ENCODE measurements at regions not wholly inside any gene's neighbourhood (a gene's known extent, or its start where the extent isn't known, plus 50 kb on each side); places are given as distances from the start of the nearest gene placed in this dataset.

GRCh38 chr12:20142956-20143355 lies 225.4 kb upstream of the PDE3A start:
- no peaks in the 10 kb centered on the region for H3K79me2 ChIP-seq (ENCODE audit: control insufficient read depth, low read length)
- H4K20me1 ChIP-seq (ENCODE audit: control insufficient read depth, insufficient read depth, low read depth, low read length), result no peaks in the 10 kb centered on the region
- no peak for TF ChIP-seq EZH2phosphoT487 (IDR thresholded peaks at IDR 0.05; ENCODE audit: borderline replicate concordance, low read length)
- no peak overlapping the region for H3K4me2 ChIP-seq (ENCODE audit: low read length)
- no peaks in the 10 kb centered on the region; the same call in 1 of the 2 replicates for H3K9me2 ChIP-seq (replicated peaks; ENCODE audit: control insufficient read depth, low read length)
- H3K9me3 ChIP-seq (ENCODE audit: control insufficient read depth, insufficient read depth, low read length), result no peaks in the 10 kb centered on the region
- no peaks in the 10 kb centered on the region for H3K27me3 ChIP-seq (ENCODE audit: control insufficient read depth, low read length)
- H3K4me1 ChIP-seq (ENCODE audit: control insufficient read depth, low read length), result no peaks in the 10 kb centered on the region
- H3F3A ChIP-seq (ENCODE audit: control insufficient read depth, insufficient read depth), result no peaks in the 10 kb centered on the region
- no peak overlapping the region for H3K27ac ChIP-seq (ENCODE audit: low read depth, low read length)
- no peaks in the 10 kb centered on the region for H3K36me3 ChIP-seq (ENCODE audit: control insufficient read depth, low read length)
- H3K4me3 ChIP-seq (ENCODE audit: low read length), result no peak overlapping the region

DNA sequence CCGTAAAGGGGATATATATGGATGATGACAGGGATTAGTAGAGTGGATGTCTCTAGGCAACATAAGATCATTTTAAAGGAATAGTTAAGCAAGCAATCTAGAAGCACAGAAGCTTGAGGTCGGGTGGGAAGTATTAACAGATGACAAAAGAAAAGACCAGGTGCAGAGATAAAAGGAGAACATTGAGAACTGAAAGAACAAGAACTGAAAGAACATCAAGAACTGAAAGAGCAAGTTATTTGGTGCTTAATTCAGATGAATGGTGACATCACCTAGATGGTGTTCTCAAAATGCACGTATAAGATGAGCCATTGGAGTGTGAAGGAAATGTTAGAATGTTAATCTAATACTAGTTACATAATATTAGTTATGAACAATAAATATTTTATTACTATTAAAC lies 224.0 kb upstream of the PDE3A start:
- no peak overlapping the region for H3K27ac ChIP-seq (ENCODE audit: low read depth, low read length)
- H3K27me3 ChIP-seq (ENCODE audit: control insufficient read depth, low read length), result no peaks in the 10 kb centered on the region
- H3K9me3 ChIP-seq (ENCODE audit: control insufficient read depth, insufficient read depth, low read length), result no peaks in the 10 kb centered on the region
- no peak overlapping the region for H3K4me3 ChIP-seq (ENCODE audit: low read length)
- no peaks in the 10 kb centered on the region for H3K79me2 ChIP-seq (ENCODE audit: control insufficient read depth, low read length)
- H3K9me2 ChIP-seq (replicated peaks; ENCODE audit: control insufficient read depth, low read length), result no peaks in the 10 kb centered on the region; the same call in 1 of the 2 replicates
- TF ChIP-seq EZH2phosphoT487 (IDR thresholded peaks at IDR 0.05; ENCODE audit: borderline replicate concordance, low read length), result no peak
- TF ChIP-seq CTCF (IDR thresholded peaks at IDR 0.05; ENCODE audit: low read depth, low read length, poor library complexity, severe bottlenecking), result no peak
- no peaks in the 10 kb centered on the region for H3K36me3 ChIP-seq (ENCODE audit: control insufficient read depth, low read length)
- H3K4me1 ChIP-seq (ENCODE audit: control insufficient read depth, low read length), result no peaks in the 10 kb centered on the region
- no peaks in the 10 kb centered on the region for H4K20me1 ChIP-seq (ENCODE audit: control insufficient read depth, insufficient read depth, low read depth, low read length)
- H3F3A ChIP-seq (ENCODE audit: control insufficient read depth, insufficient read depth), result no peaks in the 10 kb centered on the region
- no peak overlapping the region for H3K4me2 ChIP-seq (ENCODE audit: low read length)

DNA sequence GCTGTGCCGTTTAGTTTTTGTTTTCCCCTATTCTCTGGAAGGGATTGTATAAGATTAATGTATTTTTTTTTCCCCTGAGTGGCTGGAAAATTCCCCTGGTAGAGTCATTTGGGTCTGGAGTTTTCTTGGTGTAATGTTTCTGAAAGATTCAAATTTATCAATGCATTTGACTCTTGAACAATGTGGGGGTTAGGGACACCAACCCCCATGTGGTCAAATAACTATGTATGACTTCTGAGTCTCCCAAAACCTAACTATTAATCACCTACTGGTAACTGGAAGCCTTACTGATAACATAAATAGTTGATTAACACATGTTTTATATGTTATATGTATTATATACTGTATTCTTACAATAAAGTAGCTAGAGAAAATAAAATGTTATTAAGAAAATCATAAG lies 220.1 kb upstream of the PDE3A start:
- Histone ChIP-seq H3K9me2 (replicated peaks; ENCODE audit: control insufficient read depth, low read length) (no peaks in the 10 kb centered on the region; the same call in 1 of the 2 replicates), H3K4me2 (ENCODE audit: low read length) (no peak overlapping the region), H3K27me3 (ENCODE audit: control insufficient read depth, low read length) (no peaks in the 10 kb centered on the region), H3K4me1 (ENCODE audit: control insufficient read depth, low read length) (no peaks in the 10 kb centered on the region), H3K27ac (ENCODE audit: low read depth, low read length) (no peak overlapping the region), H3K9me3 (ENCODE audit: control insufficient read depth, insufficient read depth, low read length) (no peaks in the 10 kb centered on the region), H4K20me1 (ENCODE audit: control insufficient read depth, insufficient read depth, low read depth, low read length) (no peaks in the 10 kb centered on the region), H3K79me2 (ENCODE audit: control insufficient read depth, low read length) (no peaks in the 10 kb centered on the region), H3F3A (ENCODE audit: control insufficient read depth, insufficient read depth) (no peaks in the 10 kb centered on the region), H3K4me3 (ENCODE audit: low read length) (no peak overlapping the region), H3K36me3 (ENCODE audit: control insufficient read depth, low read length) (no peaks in the 10 kb centered on the region)
- TF ChIP-seq EZH2phosphoT487 (IDR thresholded peaks at IDR 0.05; ENCODE audit: borderline replicate concordance, low read length) (no peak), CTCF (IDR thresholded peaks at IDR 0.05; ENCODE audit: low read depth, low read length, poor library complexity, severe bottlenecking) (no peak)

DNA sequence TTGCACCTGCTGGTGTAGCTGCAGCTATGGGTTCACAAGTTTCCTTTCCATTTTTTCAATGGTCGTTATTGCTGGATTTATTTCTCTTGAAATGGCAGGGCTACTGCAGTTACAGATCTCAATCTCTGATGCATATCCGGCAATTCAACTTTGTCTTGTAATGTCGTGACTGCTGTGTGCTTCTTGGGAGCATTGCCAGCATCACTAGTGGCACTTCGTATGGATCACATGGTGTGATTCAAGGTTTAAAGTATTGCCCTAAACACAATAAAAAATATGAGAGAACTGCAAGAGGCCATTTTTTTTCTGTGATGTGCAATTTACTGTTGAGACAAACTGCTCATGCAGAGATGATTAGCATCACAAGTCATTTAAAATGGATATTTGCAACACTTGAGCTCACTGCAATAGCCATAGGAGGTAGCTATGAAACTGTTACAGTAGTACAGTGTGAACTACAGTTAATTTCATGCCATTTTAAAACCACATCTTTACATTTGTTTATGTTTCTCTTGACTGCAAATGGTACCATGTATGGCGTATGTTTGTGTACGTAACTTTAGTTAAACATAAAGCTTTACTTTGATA lies 217.4 kb upstream of the PDE3A start:
- Histone ChIP-seq H4K20me1 (ENCODE audit: control insufficient read depth, insufficient read depth, low read depth, low read length) (no peaks in the 10 kb centered on the region), H3K9me2 (replicated peaks; ENCODE audit: control insufficient read depth, low read length) (no peaks in the 10 kb centered on the region), H3K9me3 (ENCODE audit: control insufficient read depth, insufficient read depth, low read length) (no peaks in the 10 kb centered on the region), H3K4me2 (ENCODE audit: low read length) (no peak overlapping the region), H3K36me3 (ENCODE audit: control insufficient read depth, low read length) (no peaks in the 10 kb centered on the region), H3K27me3 (ENCODE audit: control insufficient read depth, low read length) (no peaks in the 10 kb centered on the region), H3K4me1 (ENCODE audit: control insufficient read depth, low read length) (no peaks in the 10 kb centered on the region), H3F3A (ENCODE audit: control insufficient read depth, insufficient read depth) (no peaks in the 10 kb centered on the region), H3K27ac (ENCODE audit: low read depth, low read length) (no peak overlapping the region), H3K4me3 (ENCODE audit: low read length) (no peak overlapping the region), H3K79me2 (ENCODE audit: control insufficient read depth, low read length) (no peaks in the 10 kb centered on the region)
- no peak for TF ChIP-seq EZH2phosphoT487 (IDR thresholded peaks at IDR 0.05; ENCODE audit: borderline replicate concordance, low read length)
- TF ChIP-seq CTCF (IDR thresholded peaks at IDR 0.05; ENCODE audit: low read depth, low read length, poor library complexity, severe bottlenecking), result no peak
